GM10266 (cell line): ENCODE measurements at regions not wholly inside any gene's neighbourhood (a gene's known extent, or its start where the extent isn't known, plus 50 kb on each side); places are given as distances from the start of the nearest gene placed in this dataset.

Experiments used
- DNase-seq: peaks from one replicate; pipeline ENCODE4 v3.0.0; 2012; ENCODE audit errors: extremely low spot score
- TF ChIP-seq, protein P1 (sequence below): IDR thresholded peaks from 2 replicates; pipeline ENCODE4 v1.5.1; 2012; ENCODE audit warnings: mild to moderate bottlenecking, low read depth; ENCODE audit not compliant: control insufficient read depth, insufficient read depth; ENCODE audit errors: missing control alignments

DNA sequence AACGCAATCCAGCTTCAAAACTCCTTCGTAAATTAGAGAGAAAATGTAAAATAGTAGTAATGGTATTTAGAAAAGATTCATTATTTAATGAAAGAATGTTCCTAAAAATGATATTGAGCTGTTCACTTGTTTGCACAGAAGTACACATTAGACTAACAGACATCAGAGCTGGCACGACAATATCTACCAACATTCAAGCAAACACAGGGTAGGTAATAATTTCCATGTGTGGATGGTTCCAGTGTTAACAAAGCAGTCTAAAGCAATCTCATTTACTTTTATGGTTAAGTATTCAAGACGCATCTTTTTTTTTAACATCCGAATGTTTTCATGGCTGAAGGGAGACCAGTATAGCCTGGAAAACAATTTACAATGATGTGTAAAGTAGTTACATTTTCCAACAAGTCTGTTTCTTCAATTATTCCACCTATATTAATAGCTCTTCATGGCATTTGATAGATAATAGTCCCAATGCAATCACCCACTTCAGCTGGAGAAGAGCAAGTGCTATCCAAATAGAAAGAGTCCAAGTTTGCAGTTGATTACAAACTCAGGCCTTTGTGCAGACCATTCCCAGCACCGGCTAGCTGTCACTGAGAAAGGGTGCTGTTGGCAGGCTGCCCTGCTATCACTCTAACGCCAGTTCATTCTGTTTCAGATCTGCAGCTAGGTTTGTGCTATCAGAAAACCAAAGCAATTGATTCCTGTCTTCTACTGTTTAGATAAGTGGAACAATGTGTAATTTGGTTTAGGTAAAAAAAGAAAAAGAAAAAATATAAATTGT, 458.8 kb downstream of the DTWD2 start:
- DNase-seq, result no peak
- TF ChIP-seq, protein P1, sequence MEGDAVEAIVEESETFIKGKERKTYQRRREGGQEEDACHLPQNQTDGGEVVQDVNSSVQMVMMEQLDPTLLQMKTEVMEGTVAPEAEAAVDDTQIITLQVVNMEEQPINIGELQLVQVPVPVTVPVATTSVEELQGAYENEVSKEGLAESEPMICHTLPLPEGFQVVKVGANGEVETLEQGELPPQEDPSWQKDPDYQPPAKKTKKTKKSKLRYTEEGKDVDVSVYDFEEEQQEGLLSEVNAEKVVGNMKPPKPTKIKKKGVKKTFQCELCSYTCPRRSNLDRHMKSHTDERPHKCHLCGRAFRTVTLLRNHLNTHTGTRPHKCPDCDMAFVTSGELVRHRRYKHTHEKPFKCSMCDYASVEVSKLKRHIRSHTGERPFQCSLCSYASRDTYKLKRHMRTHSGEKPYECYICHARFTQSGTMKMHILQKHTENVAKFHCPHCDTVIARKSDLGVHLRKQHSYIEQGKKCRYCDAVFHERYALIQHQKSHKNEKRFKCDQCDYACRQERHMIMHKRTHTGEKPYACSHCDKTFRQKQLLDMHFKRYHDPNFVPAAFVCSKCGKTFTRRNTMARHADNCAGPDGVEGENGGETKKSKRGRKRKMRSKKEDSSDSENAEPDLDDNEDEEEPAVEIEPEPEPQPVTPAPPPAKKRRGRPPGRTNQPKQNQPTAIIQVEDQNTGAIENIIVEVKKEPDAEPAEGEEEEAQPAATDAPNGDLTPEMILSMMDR, result no peak

GRCh38 chr5:118522626-118523025, 465.7 kb downstream of the DTWD2 start:
- TF ChIP-seq, protein P1, result no peak
- DNase-seq, result no peak

DNA sequence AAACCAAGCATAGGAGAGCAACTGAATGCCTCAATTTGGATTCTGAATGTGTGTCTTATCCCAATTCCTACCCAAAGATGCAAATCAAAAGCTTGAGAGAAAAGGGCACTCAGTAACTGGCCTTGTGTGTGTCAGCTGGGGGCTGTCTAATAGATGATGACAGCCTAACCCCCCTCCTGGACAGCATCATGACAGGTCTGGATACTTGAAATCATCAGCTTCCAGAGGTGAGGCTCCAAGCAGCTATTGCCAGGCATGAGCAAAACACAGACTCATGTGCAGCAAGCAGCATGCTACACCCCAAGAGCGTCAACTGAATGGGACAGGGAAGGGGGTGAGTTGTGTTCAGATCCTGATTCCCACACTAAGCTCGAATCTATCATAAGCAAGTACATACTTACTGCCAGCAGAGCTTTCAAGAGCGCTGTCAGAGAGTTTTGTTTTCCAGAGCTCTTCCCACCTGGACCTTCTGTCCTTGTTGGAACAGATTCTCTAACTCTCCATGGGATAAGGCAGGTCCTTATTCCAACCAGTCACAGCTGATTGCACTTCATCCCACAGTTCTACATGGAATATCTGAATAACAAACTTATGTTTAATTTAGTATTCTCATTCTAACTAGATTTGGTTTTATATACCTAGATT, 467.5 kb downstream of the DTWD2 start:
- TF ChIP-seq, protein P1, result no peak
- no peak for DNase-seq

GRCh38 chr5:118519466-118519865, 468.9 kb downstream of the DTWD2 start:
- TF ChIP-seq, protein P1, result no peak
- no peak for DNase-seq

DNA sequence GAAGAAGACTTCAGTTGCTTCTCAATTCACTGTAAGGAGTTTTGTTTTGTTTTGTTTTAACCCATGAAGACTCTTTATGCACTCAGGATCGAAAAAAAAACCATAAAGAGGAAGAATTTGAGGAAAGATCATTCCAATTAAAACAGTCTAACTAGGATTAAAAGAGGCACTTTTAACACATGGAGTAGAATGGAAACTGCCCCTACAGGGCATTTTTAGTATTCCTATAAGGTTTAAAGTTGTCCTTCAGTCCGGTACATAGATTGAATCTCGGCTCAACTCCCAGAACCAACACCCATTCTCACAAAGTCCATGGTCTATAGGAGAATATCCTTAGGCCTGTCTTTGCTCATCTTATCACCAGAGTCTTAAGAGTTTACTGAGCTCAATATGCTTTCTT, 469.6 kb downstream of the DTWD2 start:
- TF ChIP-seq, protein P1, result no peak
- DNase-seq, result no peak

DNA sequence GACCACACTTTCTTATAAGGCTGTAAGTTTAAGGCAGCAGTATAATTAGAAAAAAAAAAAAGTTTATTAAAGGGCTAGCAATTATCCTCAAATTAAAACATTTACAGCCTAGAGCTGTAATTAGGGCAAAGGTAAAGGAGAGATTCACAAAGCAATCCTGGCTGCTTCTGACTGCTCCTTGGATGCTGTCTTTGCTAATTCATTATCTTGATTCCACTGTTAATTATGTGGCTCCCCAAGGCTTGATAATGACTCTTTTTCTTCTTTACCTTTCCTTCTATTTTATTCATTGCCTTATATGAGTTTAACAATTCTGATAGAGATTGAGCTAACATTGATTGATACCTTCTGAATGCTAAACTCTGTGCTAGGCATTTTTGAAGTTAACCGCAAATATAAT, 476.5 kb downstream of the DTWD2 start:
- DNase-seq, result no peak
- TF ChIP-seq, protein P1, result no peak
